HG03039 (cell line): ENCODE measurements at regions not wholly inside any gene's neighbourhood (a gene's known extent, or its start where the extent isn't known, plus 50 kb on each side); places are given as distances from the start of the nearest gene placed in this dataset.

Experiments used
- ATAC-seq: cut with Tn5 transposase; IDR thresholded peaks from one replicate; pipeline ENCODE4 v1.9.1; 2021; ENCODE audit warnings: mild to moderate bottlenecking, moderate library complexity; ENCODE audit not compliant: unreplicated experiment

DNA sequence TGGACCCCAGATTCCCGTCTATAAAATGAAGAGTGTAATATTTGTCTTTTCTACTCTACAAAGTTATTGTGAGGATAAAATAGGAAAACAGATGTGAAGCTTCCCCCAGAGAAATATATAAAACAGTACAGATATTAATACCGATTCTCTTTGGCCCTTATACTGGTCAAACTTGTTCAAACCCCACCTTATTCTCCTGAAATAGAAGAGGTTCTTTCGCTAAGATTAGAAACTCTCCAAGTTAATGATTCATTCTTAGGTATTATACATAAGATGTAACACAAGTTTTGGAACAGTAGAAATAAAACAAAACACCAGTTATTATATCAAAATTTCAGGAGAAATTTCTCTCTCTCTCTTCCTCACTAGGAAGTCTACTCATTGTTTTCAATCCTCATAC lies 852.4 kb upstream of the ADAMTS5 start:
- no peak for ATAC-seq

DNA sequence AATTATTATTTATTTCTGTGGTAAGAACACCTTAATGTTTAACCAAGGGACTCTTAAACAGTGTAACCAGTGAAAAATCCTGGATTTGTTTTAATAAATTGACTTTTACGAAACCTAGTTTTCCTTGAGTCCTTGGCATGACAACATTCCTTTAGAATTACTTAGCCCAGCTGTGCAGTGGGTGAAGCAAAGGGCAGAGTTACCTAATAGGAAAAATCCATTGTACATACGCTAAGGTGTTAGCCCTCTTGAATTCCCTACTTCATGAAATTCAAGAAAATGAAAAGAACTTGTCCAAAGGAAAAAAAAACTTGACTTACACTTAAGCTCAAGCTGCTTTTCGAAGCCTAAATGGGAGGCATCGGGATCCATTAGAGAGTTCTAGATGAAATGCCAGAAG lies 852.0 kb upstream of the ADAMTS5 start:
- no peak for ATAC-seq

DNA sequence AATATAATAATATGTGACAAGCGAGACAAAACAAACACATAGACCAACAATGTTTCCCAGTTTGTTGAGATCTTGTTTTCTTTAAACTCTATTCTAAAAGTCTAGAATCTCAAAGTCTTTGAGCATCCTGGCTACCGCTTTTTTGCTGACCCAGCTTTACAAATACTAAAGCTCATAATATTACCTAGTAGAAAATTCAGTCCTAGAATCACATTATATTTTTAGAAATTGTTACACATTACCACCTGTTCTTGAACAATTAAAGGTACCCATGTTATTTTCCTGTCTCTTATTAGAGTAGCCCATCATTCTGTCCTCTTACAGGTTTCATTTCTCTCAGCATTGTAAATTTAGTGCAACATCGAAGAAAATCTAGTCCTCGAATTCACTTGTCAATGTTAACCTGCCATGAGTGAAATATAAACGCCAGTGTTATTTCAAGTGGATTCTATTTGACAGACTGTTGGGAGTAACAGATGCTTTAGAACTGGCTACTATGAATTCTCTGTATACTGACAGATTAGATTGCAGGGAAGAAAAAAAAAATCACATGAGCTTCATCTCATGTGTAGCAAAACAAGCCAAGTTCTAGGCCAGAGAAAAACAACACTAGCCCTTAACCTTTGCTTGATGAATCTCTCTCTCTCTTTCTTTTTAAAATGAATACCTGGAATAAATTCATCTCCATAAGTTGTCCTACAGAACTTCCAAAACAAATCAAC lies 851.2 kb upstream of the ADAMTS5 start:
- no peak for ATAC-seq

DNA sequence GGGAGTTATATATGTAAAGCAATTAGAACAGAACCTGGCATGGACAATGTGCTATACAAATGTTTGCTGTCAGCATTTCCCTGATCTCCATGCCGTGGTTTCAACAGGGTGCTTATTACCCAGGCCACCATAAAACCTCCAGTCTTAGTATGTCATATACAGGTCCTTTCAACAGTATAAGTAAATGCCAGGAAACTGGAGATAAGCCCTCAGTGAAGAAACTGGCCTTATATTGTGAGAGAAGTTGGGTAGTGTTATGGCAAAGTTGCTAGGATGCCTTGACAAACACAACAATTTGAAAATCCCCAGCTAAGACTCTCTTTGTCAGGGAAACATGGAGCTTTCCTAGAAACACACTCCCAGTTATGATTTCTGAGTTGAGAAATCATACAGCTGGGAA lies 850.2 kb upstream of the ADAMTS5 start:
- no peak for ATAC-seq

DNA sequence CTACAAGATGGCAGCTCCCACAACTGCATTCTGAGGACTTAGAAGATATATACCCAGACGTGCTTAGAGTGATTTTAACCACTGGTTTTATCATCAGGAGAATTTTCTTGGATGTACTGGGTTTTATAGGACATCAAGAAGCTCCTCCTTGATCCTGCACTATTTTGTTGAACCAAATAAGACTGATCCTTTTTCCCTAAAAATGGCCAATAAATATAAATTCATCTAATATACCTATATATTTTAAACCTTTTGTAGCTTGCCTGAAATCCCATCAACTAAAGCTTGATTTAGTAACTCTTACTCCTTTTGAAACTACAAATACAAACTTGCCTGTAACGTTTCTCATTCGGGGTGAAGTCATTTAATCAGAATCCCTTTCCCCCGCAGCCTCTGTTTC lies 849.4 kb upstream of the ADAMTS5 start:
- ATAC-seq: no peak

DNA sequence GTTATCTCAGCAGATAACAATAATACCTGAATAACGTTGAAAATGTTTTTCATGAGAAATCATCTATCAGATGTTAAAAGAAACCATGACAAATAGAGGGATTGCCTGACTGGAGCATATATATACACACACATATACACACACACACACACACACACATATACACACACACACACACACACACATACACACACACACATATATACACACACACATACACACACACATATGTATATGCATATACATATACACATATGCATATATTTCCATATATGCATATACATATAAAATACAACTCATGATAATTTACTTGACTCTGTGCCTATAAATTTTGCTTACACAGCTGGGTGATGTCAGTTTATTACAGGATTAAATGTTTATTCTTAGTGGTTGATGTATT lies 847.3 kb upstream of the ADAMTS5 start:
- ATAC-seq: no peak

DNA sequence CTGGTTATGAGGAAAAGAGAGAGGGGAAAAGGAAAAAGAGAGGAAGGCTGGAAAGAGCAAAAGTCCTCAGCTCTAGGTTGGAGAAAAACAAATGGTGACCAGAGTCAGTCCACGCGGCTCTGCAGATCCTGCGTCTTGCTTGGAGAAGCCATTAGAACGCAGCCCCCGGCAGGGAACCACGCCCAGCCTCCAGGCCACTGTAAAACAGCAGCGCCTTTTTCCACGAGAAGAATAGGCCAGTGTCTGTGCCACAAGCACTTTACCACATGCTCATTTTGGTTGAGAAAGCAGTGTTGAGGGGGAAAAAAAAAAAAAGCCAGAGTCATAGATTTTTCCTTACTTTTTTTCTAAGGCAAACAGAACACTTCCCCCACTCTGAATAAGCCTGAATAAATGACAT lies 846.9 kb upstream of the ADAMTS5 start:
- ATAC-seq: no peak

DNA sequence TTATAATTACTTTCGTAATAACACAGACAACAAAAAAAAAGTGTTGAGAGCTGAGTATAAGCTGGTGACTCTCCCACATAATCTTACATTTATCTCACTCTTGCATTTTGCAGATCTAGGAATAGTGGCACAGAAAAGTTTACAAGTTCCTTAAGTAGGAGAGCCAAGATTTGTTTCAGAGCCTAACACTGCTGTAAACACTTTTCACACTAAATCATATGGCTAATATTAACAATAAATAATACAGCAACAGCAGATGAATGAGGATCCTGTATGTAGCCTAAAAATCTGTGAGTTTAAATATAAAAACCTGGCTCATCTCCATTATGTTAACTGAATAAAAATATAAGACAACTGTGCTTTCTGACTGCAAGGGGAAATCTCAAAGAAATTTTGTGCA lies 846.5 kb upstream of the ADAMTS5 start:
- no peak for ATAC-seq

DNA sequence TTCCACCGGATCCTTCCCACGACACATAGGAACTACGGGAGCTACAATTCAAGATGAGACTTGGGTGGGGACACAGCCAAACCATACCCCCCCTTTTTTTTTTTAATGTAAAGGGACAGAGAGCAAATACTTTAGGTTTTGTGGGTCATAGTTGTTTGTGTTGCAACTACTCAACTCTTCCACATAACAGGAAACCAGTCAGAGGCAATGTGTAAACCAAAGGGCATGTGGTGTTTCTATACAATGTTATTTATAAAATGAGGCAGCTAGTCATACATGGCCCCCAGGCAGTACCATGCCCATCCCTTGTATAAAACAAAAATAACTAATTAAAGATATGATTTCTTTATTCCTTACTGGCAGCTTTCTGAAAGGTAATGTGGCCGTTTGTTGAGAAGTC lies 845.4 kb upstream of the ADAMTS5 start:
- no peak for ATAC-seq

DNA sequence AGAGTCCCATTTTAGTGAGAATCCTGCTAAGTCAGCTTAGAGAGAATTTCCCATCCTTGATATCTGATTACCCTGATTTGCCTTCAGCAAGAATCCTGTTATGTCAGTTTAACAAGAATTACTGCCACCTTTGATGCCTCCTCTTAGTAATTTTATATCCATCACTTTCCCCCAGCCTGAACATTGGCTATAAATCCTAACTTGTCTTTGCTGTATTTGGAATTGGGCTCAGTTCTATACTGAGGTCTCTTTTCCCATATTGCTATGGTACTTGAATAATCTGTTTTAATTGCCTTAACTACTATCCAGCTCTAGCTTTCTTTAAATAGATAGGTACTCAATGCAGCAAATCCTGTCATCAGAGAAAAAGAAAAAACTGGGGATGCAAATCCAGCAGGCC lies 842.0 kb upstream of the ADAMTS5 start:
- ATAC-seq: no peak

DNA sequence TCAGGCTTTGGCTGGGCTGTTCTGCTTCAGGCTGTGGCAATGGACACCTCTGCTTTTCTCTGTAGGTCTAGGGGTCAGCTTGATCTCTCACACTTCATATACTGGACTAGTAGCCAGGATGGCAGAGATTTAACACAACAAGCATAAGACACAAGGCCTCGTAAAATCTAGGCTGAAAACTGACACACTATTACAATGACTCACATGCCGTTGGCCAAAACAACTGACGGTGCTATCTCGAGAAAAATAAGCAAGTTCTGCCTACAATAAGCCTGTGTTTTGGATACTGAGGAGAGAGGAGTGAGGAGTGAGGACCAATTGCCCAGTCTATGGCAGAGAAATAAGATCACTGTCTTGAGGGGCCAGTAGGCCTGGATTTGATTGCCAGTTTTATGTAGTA lies 840.7 kb upstream of the ADAMTS5 start:
- ATAC-seq: no peak

DNA sequence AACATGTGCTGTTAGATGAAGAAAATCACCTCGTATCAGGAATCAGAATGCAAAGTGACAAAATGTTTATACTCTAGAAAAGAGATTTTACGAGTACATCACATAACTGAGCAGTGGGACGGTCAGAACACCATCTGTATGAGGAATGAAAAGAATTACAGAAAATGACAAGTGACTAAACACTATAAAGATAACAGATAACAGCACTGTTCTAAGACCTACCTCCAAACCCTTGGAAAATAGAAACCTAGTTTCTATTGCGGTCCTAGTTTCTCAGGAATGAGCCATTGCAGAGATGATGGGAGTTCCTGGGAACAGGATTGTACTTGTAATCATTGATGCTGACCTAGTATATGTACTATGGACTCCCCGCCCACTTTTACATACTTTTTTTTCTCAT lies 839.4 kb upstream of the ADAMTS5 start:
- ATAC-seq: no peak

DNA sequence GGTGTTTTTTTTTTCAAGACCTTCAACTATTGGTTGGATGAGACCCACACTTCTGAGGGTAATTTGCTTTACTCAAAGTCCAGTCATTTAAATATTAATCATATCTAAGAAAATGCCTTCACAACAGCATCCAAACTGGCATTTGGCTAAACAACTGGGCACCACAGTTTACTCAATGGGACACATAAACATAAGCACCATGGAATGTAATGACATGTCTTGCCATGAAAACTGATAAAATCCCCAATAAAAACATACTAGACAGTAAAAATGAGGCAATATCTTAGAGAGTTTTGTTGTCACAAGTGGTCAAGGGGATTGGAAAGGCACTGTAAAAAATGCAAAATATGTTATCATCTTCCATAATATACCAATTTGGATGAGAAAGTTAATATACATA lies 838.8 kb upstream of the ADAMTS5 start:
- no peak for ATAC-seq

DNA sequence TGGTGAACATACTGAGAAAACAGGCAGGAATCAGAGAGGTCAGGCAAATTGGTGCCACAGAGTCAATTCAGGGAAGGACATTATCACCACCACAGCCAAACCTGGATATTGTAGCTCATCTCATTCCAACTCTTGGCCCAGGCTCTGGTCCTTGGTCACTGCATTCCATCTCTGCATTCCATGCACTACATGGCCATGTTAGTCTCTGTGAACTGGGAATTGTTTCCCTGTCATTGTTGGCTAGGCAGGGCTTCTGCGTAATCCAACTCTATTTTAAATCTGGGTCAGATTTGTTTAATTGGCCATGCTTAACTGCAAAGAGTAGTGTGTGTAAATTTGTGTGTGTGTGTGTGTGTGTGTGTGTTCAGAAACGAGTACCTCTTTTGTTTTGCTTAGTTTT lies 837.6 kb upstream of the ADAMTS5 start:
- ATAC-seq: no peak

DNA sequence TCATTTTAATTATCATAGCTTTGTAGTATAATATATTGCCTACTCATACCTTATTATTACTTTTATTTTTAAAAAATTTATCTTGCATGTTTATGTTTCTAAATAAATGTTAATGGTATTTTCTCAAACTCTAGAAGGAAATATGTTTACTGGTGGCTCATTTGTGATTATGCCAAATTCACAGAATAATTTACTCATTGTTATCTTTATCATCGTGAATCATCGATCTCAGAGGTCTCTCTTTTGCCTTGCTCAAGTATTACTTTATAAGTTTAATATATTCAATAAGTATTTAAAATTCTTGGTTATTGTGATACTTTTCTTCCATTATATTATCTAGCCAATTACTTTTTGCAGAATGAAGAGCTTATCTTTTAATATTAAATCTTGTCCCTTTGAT lies 836.7 kb upstream of the ADAMTS5 start:
- ATAC-seq: no peak

DNA sequence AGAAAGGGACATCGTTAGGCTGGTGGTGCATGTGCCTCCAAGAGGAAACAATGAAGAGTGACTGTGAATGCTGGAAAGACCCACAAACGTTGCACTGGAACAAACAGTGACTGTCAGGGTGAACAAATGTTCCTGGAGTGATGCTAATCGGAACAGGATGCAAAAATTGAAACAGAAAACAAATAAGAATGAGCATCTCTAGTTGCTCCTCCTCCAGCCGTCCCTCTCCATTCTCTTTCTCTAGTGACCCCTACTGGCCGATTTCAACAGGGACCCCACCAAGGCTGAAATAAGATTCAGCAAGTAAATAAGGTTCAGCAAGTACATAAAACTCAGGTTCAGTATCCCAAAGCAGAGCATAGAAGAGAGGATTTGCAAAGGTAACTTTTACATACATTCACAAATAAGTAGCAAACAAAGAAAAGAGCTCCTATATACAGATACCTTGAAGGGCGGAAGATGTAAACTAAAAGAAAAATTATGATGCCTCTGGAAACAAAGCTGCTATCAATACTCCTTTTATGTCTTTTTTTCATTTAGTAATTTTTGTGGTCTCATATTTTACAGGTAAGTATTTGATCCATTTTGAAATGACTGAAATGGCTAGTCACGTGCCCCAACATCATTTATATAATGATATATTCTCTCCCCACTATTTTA lies 836.1 kb upstream of the ADAMTS5 start:
- peak; percentile 46 for ATAC-seq

DNA sequence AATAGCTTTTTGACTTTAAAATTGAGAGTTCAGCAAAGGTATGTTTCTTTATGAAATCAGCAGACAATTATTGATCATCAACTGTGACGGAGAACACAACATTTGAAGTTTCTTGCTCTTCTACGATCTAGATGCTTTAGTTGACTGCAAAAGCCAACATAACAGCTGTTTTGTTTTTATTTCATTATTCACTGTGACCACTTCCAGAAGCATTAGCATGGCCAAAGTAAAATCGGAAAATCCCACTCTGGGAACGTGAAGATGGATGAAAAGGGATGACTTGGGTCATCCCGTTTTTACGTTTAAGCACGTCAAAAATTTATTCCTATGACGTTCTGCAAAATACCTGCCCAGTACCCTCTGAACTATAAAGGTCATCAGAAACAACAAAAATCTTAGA lies 833.0 kb upstream of the ADAMTS5 start:
- no peak for ATAC-seq

DNA sequence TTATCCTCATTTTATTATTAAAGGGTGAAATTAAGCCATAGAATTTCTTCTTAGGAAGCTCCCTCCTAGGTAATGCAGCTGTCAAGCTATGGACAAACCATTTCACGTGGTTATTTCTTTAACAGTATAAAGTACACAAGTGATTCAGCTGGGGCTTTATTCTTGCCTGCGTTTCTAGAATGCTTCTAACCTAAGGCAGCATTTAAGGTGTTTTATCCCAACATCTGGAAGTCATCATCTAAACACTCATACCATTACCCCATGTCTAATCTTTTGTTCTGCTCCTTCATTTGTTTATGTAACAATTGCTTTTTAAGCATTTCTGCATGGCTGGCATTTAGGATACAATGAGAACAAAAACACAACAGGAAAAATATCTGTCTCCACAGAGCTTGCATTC lies 829.2 kb upstream of the ADAMTS5 start:
- no peak for ATAC-seq

DNA sequence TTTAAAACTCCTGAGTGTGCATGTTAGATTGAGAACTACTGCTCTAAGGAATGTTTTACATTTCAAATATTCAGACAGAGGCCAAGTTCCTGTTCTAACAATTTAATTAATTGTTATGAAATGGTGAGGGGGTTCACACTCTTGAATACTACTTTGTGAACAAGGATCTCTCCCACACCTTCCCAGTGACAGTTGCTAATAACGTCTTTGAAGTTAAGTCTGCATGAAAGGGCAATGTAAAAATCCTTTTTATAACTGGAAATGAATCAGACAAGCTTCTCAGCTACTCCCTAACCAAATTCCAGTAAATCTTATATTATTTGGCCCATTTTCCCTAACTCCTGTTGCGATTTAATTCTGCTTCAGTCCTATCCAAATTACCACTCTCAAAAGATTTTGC lies 828.5 kb upstream of the ADAMTS5 start:
- no peak for ATAC-seq

DNA sequence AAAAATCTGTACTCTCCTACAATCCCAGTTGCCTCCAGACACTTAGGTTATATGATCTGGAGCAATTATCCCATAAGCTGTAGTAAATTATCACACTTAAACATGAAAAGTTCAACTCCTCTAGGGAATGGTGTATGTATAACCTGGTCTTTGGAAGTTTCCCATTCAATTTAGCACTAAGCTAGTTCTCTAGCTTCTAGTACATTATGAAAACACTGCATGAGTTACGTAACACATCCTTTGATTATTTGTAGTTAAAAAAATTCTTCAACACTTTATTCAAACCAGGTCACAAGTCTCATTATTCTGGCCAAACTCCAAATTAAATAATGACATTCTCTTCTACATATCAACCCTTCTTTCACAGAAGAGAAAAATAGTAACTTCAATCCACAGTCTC lies 827.0 kb upstream of the ADAMTS5 start:
- ATAC-seq: no peak

DNA sequence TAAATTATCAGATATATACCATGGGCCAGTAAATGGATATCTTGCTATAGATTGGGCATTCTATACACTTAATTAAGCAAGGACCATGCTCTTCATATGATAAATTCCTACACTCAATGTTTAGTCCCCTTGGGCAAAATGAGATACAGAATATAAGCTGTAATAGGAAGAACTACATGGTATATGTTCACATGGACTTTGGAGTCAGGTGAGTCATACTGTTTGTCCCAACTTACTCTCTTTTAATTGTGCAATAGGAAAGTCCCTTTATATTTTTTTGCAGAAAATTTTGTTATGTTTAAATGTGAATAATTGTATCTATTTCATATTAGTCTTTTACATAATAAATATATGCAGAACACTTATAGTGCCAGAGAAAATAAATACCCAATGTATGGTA lies 820.2 kb upstream of the ADAMTS5 start:
- no peak for ATAC-seq

DNA sequence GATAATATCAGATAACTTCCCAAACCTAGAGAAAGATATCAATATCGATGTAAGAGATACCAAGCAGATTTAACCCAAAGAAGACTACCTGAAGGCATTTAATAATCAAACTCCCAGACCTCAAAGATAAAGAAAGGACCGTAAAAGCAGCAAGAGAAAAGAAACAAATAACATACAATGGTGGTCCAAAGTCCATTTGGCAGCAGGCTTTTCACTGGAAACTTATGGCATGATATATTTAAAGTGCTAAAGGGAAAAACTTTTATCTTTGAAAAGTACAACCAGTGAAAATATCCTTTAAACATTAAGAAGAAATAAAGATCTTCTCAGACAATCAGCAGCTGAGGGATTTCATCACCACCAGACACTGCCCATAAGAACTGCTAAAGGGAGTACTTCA lies 812.7 kb upstream of the ADAMTS5 start:
- ATAC-seq: no peak
